CD4-positive, alpha-beta T cell treated with Interleukin-12 subunit alpha and Interleukin-12 subunit beta, for 1 hour (primary cell): ENCODE measurements at regions not wholly inside any gene's neighbourhood (a gene's known extent, or its start where the extent isn't known, plus 50 kb on each side); places are given as distances from the start of the nearest gene placed in this dataset.
A peak's percentile ranks its signal among the peaks of the same experiment; 100 is the strongest.

Experiments
- DNase-seq: peaks from one replicate; pipeline ENCODE4 v3.0.0-alpha.2; 2020

DNA sequence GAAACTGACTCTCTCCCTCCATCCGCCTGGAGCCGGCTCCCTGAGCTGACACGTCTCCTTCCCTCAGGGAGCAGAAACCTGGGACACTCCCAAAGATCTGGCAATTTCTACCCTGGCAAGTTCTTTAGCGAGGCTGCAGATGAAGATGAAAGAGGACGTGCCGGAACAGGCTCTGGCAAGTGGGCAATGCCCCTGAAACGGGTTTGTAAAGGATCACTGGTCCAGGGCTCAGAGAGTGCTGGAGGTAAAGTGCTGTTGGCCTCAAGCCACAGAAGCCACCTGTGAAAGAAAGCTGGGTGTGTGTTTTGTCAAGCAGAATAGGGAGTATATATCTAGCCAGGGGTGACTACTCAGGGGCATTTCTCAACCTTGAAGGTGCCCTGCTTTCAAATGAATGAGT, 131.4 kb upstream of the ATP6AP2 start:
- DNase-seq = no peak

DNA sequence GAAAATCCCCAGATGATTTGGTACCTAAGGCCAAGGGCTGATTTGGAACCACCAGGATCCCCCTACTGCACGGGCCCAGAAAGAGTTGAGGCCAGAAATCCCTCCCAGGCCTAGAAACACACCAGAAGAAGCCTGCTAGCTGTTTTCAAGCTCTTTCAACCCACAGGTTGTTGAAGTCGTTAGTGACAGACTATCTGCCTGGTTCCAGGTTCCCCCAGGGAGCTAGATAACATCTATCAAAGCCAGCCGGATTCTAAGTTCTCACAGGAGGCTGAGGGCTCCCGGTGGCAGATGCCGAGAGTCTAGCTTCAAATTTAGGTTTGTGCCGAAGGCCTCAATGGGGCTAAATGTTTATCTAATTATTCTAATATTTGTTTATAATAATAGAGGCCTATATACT, 132.0 kb upstream of the ATP6AP2 start:
- DNase-seq = no peak

DNA sequence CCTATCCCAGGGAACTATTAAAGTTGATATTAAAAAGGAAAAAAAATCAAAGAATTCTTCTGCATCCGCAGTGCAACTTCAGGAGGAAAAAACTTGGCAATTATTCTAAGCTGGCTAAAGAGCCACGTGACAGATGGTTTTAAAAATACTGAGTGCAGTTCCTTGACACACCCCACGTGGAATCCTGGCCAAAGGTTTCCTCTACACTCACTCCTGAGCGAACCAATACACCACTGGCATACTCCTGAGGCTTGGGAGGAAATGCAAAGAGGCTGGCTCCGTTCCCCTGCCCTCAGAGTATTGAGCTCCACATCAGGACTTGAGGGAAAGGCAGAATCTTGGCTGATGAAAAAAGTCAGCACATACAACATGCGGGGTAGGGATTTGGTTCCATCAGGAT, 133.8 kb upstream of the ATP6AP2 start:
- no peak for DNase-seq

DNA sequence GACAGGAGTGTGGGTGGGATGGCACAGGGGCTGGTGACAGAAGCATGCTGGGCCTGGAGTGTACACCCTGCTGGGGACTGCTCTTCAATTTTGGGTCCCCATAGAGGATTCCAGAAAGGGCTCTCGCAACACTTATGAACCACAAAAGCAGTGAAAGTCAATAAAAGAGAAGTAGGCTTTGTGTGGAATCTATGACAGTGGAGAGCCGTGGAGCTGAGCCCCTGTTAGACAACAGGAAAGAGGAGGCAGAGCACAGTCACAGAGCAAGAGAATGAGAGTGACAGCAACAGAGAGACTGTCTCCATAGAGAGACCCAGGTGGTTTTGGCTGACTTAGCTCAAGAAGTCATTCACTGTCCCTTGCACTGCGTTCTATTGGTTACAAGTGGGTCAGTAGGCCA, 135.1 kb upstream of the ATP6AP2 start:
- no peak for DNase-seq

DNA sequence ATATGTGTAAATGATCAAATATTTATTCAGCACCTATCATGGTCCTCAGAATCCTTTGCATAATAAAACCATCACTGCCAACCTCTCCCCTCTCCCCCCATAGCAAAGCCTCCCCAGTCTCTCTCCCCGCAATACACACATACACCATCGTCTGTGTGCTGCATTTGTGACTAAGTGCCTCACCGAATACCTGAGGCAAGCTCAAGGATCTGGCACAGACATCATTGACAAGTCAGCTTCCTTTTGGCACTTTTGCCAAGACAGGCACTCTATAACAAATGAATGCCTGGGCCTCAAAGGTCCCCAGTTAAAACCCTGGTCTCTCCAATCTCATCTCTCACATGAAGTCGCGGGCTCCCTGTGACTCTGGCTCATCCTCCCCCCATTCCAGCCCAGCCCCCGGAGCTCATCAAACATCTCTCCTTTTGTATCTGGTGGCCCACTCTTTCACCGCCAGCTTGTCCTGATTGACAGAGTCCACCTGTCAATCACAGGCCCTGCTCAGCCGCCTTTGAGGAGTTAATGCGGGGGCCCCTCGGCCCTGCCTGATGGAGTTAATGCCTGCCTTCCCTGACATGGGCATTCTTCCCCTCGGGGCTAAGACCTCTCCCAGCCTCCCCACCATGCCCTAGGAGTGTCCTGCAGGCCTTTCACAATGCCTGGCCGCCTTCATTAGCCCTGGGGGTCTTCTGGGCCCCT, 135.8 kb upstream of the ATP6AP2 start:
- DNase-seq = no peak

DNA sequence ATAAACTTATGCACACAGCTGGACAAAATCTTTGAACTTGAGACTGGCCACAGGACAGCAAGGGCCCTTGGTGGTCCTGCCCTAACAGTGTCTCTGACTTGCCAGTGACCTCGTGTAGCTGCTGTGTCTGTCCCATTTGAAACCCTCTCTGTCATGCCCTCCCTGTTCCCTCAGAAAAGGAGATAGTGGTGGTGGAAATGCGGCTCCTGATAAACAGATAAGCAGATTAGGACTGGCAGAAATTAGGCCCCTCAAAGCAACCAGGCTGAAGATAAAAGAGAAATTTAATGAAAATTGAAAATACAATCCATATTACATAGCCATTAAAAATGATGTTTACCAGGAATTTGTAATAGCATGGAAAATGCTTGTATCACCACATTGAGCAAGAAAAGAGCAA, 136.6 kb upstream of the ATP6AP2 start:
- no peak for DNase-seq

DNA sequence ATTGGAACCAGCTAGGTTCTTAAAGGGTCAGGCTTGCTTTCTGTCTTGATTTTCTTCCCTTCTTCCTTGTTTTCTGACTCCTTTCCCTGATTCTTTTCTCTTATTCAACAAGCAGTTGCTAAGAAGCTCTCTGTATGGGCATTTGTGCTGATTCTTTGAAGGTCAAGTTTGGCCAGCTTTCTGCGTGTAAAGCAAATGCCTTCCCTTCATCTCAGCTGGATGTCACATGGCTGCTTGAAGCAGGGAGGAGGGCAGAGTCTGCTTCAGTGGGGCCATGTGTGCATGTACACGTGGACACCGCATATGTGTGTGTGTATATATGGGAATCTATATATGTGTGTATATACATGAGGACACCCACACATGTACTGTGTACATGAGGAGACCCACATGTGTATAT, 139.9 kb upstream of the ATP6AP2 start:
- no peak for DNase-seq

DNA sequence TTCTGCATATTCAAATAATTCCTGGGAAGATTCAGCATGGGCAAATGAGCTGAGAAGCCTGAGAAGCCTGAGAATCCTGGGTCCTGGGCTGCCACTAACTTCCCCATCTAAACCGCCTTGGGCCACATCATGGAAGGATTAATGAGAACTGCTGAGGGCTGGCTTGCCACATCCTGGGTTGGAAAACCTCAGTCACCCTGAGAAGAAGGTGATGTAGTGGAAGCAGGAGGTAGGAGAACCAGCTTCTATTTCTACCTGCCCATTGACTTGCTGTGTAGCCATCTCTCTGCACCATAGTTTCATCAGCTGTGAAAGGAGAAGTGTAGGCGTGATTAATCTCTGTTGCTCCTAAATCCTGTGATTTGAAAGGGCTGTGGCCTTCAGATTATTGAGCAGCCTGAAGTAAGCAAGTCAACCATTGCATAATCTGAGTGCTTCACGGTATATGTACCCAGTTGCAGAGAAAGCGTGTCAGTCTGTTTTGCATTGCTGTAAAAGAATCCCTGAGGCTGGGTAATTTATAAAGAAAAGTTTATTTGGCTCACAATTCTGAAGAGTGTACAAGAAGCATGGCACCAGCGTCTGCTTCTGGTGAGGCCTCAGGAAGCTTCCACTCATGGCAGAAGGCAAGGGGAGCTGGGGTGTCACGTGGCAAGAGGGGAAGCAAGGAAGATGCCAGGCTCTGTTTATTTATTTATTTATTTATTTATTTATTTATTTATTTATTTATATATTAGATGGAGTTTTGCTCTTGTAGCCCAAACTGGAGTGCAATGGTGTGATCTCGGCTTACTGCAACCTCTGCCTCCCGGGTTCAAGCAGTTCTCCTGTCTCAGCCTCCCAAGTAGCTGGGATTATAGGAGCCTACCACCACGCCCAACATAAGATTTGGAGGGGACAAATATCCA, 140.9 kb upstream of the ATP6AP2 start:
- DNase-seq = no peak

DNA sequence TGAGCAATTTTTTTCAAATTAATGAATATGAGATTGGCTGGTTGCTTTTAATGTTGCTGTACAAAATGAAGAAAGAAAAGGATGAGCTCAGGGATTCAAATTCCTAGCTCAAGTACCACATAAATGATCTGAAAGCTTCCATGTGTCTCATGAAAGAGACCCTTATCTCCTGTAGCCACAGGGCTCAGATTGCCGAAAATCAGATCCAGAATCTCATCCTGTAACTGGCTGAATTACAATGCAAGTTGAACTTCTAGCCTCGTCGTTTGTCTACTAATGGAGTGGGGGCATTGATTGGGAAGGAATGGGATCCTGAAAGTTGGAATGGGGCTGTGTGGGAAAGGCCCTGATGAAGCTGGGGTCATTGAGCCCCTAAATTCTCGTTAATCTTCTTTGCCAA, 143.4 kb upstream of the ATP6AP2 start:
- no peak for DNase-seq

DNA sequence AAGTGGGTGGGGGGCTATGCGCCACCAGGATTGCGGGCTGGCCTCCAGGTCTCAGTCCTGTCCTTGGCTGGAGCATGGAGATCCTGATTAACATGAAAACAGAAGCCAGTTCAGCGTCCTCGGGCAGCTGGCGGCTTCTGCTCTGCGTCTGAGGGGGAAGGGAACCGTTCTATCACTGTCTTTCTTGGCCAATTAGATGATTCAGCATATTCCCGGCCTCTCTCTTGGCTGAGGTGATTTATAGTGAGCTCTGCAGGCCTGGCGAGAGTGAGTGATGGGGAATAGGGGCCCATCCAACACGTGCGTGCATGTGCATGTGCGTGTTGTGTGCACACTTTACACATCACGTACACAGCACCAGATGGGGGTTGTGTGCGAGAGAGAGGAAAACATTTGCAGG, 145.8 kb upstream of the ATP6AP2 start:
- DNase-seq = no peak

DNA sequence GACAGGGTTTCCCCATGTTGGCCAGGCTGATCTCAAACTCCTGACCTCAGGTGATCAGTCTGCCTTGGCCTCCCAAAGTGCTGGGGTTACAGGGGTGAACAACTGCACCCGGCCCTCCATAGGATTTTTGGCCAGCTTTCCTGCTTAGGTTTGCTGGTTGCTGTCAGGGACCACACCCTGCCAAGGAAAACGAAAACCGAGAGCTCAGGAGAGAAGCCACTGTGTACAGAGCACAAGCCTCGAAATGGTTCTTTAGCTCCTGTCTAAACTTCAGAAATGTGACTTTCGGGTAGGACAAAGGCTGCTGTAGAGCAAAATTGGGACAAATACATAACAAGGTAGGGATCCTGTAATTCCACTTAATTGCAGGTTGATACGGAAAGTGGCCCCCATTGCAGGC, 146.3 kb upstream of the ATP6AP2 start:
- no peak for DNase-seq

DNA sequence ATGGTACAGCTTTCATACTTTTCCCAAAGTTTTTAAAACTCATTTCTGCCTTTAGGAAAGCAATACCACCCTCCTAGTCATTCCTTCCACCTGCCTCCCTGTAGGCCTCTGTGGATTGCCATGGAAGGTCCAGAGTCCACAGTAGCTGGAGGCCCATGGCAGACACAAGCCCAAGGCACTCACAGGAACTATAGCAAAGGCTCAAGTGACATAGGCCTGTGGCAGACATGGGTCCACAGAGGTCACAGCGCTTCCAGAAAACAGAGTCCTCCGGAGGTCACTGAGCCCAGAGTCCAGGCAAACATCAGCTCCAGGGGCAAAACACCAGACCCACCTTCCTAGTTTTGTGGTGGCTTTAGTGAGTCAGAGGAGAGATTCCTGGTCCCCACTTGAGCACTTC, 147.6 kb upstream of the ATP6AP2 start:
- DNase-seq = no peak

DNA sequence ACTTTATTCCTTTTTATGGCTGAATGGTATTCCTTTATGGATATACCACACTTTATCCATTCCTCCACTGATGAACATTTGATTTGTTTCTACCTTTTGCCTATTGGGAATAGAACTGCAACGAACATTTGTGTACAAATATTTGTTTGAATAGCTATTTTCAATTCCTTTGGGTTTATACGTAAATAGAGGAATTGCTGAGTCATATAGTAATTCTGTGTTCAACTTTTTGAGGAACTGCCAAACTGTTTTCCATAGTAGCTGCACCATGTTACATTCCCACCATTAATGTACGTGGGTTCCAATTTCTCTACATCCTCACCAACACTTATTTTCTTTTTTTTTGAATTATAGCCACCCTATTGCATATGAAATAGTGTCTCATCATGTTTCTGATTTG, 156.5 kb upstream of the ATP6AP2 start:
- no peak for DNase-seq

DNA sequence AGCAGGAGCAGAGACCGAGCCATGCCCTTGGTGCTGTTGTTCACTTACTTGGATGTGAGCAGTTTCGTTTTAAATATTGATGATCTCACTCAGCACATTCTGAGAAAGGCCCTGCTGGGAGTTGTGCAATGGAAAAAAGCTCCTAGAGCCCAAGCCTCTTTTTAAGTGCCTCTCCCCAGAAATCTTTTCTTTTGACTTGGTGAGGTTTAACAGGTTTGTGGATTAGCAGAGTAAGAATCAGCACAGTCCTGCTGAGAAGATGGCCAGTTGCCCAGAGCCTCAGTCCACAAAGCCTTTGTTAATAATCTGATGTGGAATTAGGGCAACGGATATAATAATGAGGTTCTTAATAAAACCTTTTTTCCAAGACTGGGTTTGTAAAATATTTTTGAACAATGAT, 157.5 kb upstream of the ATP6AP2 start:
- DNase-seq = no peak

DNA sequence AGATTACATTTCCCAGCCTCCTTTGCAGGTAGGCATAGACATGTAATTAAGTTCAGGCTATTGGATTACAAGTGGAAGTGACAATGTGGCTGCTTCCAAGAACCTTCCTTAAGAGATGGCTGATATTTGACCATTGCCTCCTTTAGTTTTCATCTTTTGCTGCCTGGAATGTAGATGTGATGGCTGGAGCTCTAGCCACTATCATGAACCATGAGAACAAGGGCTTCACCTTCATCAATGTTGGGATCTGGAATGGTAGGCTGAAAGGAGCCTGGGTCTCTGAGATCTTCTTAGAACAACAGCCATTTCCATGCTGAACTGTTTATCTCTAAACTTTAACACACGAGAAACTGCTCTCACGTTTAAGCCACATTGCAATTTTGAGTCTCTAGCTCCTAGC, 158.7 kb upstream of the ATP6AP2 start:
- no peak for DNase-seq

DNA sequence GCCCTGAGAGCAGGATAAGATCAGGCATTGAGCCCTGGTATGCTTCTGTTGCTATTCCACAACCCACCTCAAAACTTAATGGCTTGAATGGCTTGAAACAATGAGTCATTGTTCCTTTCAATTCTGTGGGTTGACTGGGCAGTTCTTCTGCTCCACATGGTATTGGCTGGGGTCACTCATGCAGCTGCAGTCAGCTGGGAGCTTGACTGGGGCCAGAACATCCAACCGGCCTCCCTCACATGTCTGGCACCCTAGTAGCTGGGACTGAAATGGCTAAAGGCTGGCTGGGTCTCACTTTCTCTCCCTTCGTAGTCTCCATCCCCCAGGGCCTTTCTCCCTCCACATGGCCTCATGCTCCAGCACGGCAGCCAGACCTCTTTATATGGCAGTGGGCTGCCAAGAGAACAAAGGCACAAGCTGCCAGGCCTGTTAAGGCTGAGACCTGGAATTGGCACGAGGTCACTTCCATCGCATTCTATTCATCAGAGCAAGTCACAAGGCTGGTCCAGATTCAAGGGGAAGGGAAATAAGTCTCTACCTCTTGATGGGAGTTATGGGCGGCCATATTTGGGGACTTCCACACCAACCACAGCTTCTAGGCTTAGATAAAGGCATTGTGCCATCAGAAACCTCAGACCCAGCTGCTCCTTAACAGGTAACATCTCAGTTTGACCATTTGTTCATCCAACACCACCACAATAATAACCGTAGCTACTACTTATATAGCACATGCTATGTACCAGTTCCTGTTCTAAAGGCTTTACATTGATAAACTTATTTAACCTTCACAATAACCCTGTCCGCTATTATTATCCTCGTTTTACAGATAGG, 159.7 kb upstream of the ATP6AP2 start:
- DNase-seq = no peak

DNA sequence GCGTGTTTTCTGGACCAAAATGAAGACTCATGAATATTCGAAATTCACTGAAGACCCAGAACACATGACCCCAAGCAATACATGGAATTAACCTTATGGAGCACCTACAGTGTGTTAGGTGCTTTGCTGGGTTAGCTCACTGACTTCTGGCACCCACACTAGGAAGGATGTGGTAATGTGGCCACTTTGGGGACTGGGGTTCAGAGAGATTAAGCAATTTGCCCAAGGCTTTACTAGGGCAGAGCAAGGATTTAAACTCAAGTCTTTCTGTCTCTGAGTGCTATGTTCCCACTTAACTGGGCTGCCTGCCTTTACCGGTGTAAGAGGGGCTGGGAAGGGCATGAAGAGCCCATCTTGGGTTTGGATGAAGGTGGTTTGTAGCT, 162.0 kb upstream of the ATP6AP2 start:
- DNase-seq = peak; percentile 19

DNA sequence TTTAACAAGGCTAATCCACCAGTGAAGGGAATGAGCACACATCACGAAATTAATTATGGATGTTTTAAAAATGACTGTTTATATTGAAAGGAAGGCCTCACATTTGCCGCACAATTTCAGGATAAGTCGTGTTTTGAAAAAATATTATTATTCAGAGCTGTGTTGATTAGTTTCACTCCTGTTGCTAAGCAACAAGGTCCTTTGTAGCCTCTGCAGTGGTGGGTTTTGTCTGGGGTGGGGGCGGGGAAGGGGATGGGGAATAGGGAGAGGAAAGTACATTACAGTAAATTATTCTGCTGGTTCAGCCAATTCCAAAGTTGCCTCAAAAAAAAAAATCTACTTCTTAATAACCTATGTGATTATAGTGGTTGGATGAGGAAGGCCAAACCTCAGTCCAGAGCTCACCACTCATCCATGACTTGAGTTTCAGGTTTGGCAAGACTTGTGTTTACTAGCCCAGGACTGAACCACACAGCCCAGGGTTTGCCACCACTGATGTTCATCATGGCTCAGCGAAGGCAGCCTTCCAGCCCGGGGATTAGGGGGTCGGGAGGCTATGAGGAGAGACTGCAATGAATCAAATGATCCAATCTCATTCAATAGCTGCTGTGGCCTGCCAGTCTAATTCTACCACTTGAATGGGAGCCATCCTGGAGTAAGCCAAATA, 162.5 kb upstream of the ATP6AP2 start:
- DNase-seq = no peak

DNA sequence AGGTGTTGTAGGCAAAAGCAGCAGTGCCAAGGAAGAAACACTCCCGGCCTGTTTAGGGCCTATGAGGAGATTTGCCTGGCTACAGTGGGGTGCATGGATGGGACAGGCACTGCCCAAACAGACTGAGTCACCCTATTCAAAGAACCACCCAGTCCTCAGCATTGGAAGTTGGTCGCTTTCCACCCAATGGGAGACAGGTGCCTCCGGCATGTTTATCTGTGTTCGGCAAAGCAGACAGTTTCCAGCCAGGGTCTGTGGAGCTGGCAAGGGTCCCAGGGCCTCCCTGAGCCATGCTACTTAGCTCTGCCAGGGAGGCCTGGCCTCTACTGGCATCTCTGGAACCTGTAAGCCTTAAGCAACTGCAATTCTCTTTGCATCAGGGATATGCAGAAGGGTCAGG, 165.1 kb upstream of the ATP6AP2 start:
- DNase-seq = no peak

DNA sequence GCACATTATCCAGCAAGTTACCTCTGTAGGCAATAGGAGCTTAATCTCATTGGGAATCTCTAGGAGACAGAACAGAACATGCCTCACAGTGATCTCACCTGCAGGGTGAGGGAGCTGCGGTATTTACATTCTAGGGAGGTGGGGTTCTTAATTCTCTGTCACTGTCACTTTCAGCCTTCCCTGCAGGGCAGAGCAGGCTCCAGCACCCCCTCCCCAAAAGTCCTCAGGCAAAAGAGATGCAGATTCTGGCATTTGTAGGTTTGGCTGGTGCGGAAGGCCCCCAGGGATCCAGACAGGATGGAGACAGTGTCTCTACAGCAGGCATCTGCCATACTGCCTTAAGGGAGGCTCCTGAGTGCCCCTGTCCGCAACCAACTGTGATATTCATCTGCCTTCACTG, 166.4 kb upstream of the ATP6AP2 start:
- DNase-seq = no peak

DNA sequence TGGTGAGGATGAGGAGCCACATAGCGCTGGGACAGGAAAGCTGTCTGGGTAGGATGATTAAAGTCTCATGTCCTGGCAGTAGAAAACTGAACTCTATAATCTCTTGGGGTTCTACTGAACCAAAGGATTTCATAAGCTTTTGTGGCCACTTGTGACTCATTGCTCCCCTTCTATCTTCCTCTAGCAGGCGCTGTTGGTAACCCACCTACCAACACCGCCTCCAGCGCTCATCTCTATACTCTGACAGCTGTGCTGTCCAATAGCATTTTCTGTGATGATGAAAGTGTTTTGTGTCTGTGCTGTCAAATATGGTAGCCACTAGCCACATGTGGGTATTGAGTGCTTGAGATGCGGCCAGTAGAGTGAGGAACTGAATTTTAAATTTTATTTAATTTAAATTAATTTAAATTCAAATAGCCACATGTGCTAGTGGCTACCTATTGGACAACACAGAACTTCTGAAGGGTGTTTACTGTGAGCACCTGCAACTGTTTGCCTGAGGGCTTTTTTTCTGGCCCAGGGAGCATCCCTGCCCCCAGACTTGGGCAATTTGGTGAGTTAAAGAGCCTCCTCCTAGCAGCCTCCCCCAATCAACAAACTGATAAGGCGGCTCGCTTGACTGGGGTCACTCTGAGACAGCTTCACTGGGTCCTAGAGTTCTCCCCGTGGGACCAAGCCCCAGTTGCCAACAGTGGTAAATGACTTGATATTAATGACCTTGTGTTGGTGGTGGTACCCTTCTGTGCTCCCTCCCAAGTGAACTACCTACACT, 169.2 kb upstream of the ATP6AP2 start:
- no peak for DNase-seq

DNA sequence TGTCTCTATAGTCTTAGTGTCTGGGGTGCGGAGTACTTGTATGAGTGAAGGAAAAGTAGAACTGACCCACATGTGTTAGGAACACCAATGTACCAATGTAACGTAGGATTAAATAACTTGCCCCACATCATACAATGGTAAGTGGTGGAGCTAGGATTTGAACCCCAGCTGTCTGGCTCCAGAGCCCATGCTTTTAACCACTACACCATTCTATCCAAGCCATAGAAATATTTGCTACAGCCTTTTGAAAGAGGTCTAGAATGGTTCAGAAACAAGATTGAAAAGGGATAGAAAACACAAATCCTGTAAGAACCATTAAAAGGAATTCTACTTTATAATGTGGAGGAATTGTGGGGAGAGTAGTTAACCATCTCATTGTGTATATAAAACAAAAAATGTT, 169.9 kb upstream of the ATP6AP2 start:
- no peak for DNase-seq
